GM19351 (cell line): ENCODE measurements at regions not wholly inside any gene's neighbourhood (a gene's known extent, or its start where the extent isn't known, plus 50 kb on each side); places are given as distances from the start of the nearest gene placed in this dataset.

Experiments
- ATAC-seq: cut with Tn5 transposase; IDR thresholded peaks from one replicate; pipeline ENCODE4 v1.9.1; 2021; ENCODE audit warnings: mild to moderate bottlenecking, moderate library complexity; ENCODE audit not compliant: unreplicated experiment

- no peak for ATAC-seq
These were observed 49.8 kb upstream of the GADD45A start for GRCh38 chr1:67635055-67635809.
